ENCODE measurements at regions not wholly inside any gene's neighbourhood (a gene's known extent, or its start where the extent isn't known, plus 50 kb on each side); places are given as distances from the start of the nearest gene placed in this dataset.

- H3K27me3 ChIP-seq (ENCODE audit: control insufficient read depth, low read length), result no peaks in the 10 kb centered on the region
- no peaks in the 10 kb centered on the region for H3K9me3 ChIP-seq (ENCODE audit: control insufficient read depth, insufficient read depth, low read length)
- H3F3A ChIP-seq (ENCODE audit: control insufficient read depth, insufficient read depth), result no peaks in the 10 kb centered on the region
- H3K79me2 ChIP-seq (ENCODE audit: control insufficient read depth, low read length), result no peaks in the 10 kb centered on the region
- no peaks in the 10 kb centered on the region for H3K9me2 ChIP-seq (replicated peaks; ENCODE audit: control insufficient read depth, low read length)
- no peaks in the 10 kb centered on the region for H3K4me1 ChIP-seq (ENCODE audit: control insufficient read depth, low read length)
- no peaks in the 10 kb centered on the region for H4K20me1 ChIP-seq (ENCODE audit: control insufficient read depth, insufficient read depth, low read depth, low read length)
- H3K4me3 ChIP-seq (ENCODE audit: low read length), result no peak overlapping the region
- no peak for TF ChIP-seq CTCF (IDR thresholded peaks at IDR 0.05; ENCODE audit: low read depth, low read length, poor library complexity, severe bottlenecking)
- no peak for TF ChIP-seq EZH2phosphoT487 (IDR thresholded peaks at IDR 0.05; ENCODE audit: borderline replicate concordance, low read length)
- H3K27ac ChIP-seq (ENCODE audit: low read depth, low read length), result no peak overlapping the region
- H3K4me2 ChIP-seq (ENCODE audit: low read length), result no peak overlapping the region
- no peaks in the 10 kb centered on the region for H3K36me3 ChIP-seq (ENCODE audit: control insufficient read depth, low read length)
Observed at GRCh38 chr18:55839343-55839742, 251.4 kb upstream of the TCF4 start.

GRCh38 chr18:55838841-55839240, 250.8 kb upstream of the TCF4 start:
- no peaks in the 10 kb centered on the region for H3K9me3 ChIP-seq (ENCODE audit: control insufficient read depth, insufficient read depth, low read length)

GRCh38 chr18:55838319-55838718, 250.3 kb upstream of the TCF4 start:
- no peaks in the 10 kb centered on the region for H3K27me3 ChIP-seq (ENCODE audit: control insufficient read depth, low read length)
- H3K9me2 ChIP-seq (replicated peaks; ENCODE audit: control insufficient read depth, low read length), result no peaks in the 10 kb centered on the region
- no peaks in the 10 kb centered on the region for H3K4me1 ChIP-seq (ENCODE audit: control insufficient read depth, low read length)
- H4K20me1 ChIP-seq (ENCODE audit: control insufficient read depth, insufficient read depth, low read depth, low read length), result no peaks in the 10 kb centered on the region
- no peak overlapping the region for H3K4me3 ChIP-seq (ENCODE audit: low read length)
- no peak overlapping the region for H3K4me2 ChIP-seq (ENCODE audit: low read length)
- H3K36me3 ChIP-seq (ENCODE audit: control insufficient read depth, low read length), result no peaks in the 10 kb centered on the region
- TF ChIP-seq CTCF (IDR thresholded peaks at IDR 0.05; ENCODE audit: low read depth, low read length, poor library complexity, severe bottlenecking) (no peak), EZH2phosphoT487 (IDR thresholded peaks at IDR 0.05; ENCODE audit: borderline replicate concordance, low read length) (no peak)
- no peaks in the 10 kb centered on the region for H3K9me3 ChIP-seq (ENCODE audit: control insufficient read depth, insufficient read depth, low read length)
- no peak overlapping the region for H3K27ac ChIP-seq (ENCODE audit: low read depth, low read length)
- no peaks in the 10 kb centered on the region for H3K79me2 ChIP-seq (ENCODE audit: control insufficient read depth, low read length)
- no peaks in the 10 kb centered on the region for H3F3A ChIP-seq (ENCODE audit: control insufficient read depth, insufficient read depth)

More at GRCh38 chr18:55838841-55839240, 250.8 kb upstream of the TCF4 start:
- no peaks in the 10 kb centered on the region for H3K27me3 ChIP-seq (ENCODE audit: control insufficient read depth, low read length)
- no peaks in the 10 kb centered on the region for H3K4me1 ChIP-seq (ENCODE audit: control insufficient read depth, low read length)
- H3K4me3 ChIP-seq (ENCODE audit: low read length), result no peak overlapping the region
- no peaks in the 10 kb centered on the region for H3K9me2 ChIP-seq (replicated peaks; ENCODE audit: control insufficient read depth, low read length)
- no peak for TF ChIP-seq CTCF (IDR thresholded peaks at IDR 0.05; ENCODE audit: low read depth, low read length, poor library complexity, severe bottlenecking)
- TF ChIP-seq EZH2phosphoT487 (IDR thresholded peaks at IDR 0.05; ENCODE audit: borderline replicate concordance, low read length), result no peak
- H3K4me2 ChIP-seq (ENCODE audit: low read length), result no peak overlapping the region
- no peaks in the 10 kb centered on the region for H3K79me2 ChIP-seq (ENCODE audit: control insufficient read depth, low read length)
- no peaks in the 10 kb centered on the region for H3F3A ChIP-seq (ENCODE audit: control insufficient read depth, insufficient read depth)
- H3K36me3 ChIP-seq (ENCODE audit: control insufficient read depth, low read length), result no peaks in the 10 kb centered on the region
- no peaks in the 10 kb centered on the region for H4K20me1 ChIP-seq (ENCODE audit: control insufficient read depth, insufficient read depth, low read depth, low read length)
- H3K27ac ChIP-seq (ENCODE audit: low read depth, low read length), result no peak overlapping the region

GRCh38 chr18:55833543-55833942, 245.6 kb upstream of the TCF4 start:
- Histone ChIP-seq H3K9me2 (replicated peaks; ENCODE audit: control insufficient read depth, low read length) (no peaks in the 10 kb centered on the region), H3K4me2 (ENCODE audit: low read length) (no peak overlapping the region), H3F3A (ENCODE audit: control insufficient read depth, insufficient read depth) (no peaks in the 10 kb centered on the region), H3K9me3 (ENCODE audit: control insufficient read depth, insufficient read depth, low read length) (no peaks in the 10 kb centered on the region), H3K4me1 (ENCODE audit: control insufficient read depth, low read length) (no peaks in the 10 kb centered on the region), H3K4me3 (ENCODE audit: low read length) (no peak overlapping the region), H3K36me3 (ENCODE audit: control insufficient read depth, low read length) (no peaks in the 10 kb centered on the region), H3K79me2 (ENCODE audit: control insufficient read depth, low read length) (no peaks in the 10 kb centered on the region), H4K20me1 (ENCODE audit: control insufficient read depth, insufficient read depth, low read depth, low read length) (no peaks in the 10 kb centered on the region), H3K27me3 (ENCODE audit: control insufficient read depth, low read length) (no peaks in the 10 kb centered on the region), H3K27ac (ENCODE audit: low read depth, low read length) (no peak overlapping the region)
- TF ChIP-seq EZH2phosphoT487 (IDR thresholded peaks at IDR 0.05; ENCODE audit: borderline replicate concordance, low read length), result no peak
- TF ChIP-seq CTCF (IDR thresholded peaks at IDR 0.05; ENCODE audit: low read depth, low read length, poor library complexity, severe bottlenecking), result no peak
